ENCODE measurements at regions not wholly inside any gene's neighbourhood (a gene's known extent, or its start where the extent isn't known, plus 50 kb on each side); places are given as distances from the start of the nearest gene placed in this dataset.

DNA sequence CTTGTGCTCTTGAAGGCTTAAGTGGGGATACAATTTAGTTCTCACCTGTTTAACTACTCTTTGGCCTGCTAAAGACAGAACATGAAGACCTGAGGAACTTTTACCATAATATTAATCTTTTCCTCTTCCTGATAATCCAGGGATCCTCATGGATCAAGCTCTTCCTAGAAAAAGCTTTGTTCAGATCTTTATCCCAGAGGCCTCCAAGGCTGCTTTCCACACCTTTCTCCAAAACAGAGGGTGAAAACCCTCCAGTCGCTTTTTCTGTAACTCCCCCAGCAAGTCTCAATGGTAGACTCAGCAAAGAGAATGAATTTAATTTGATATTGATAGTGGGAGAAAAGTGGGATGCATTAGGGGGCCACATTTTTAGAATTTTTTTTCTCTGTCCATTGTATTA, 203.6 kb downstream of the CGGBP1 start:
- no peak for TF ChIP-seq CTCF (IDR thresholded peaks at IDR 0.05; ENCODE audit: low read depth, low read length)
- in situ Hi-C loops (cut with HindIII; ENCODE audit: low sequenced_read_pairs): no loop called here
- H3K4me3 ChIP-seq (ENCODE audit: low read depth, low read length): no peak overlapping the region
- DNase-seq (ENCODE audit: low read depth, low spot score): no peak

- no peak overlapping the region for H3K4me3 ChIP-seq (ENCODE audit: low read depth, low read length)
- DNase-seq (ENCODE audit: low read depth, low spot score): no peak
- in situ Hi-C loops (cut with HindIII; ENCODE audit: low sequenced_read_pairs): no loop called here
- TF ChIP-seq CTCF (IDR thresholded peaks at IDR 0.05; ENCODE audit: low read depth, low read length): no peak
These were observed 210.8 kb downstream of the CGGBP1 start for GRCh38 chr3:87848003-87848402.

GRCh38 chr3:87837076-87837475, 221.7 kb downstream of the CGGBP1 start:
- no peak for TF ChIP-seq CTCF (IDR thresholded peaks at IDR 0.05; ENCODE audit: low read depth, low read length)
- in situ Hi-C loops (cut with HindIII; ENCODE audit: low sequenced_read_pairs): no loop called here
- no peak for DNase-seq (ENCODE audit: low read depth, low spot score)
- no peak overlapping the region for H3K4me3 ChIP-seq (ENCODE audit: low read depth, low read length)

GRCh38 chr3:87836026-87836425, 222.8 kb downstream of the CGGBP1 start:
- in situ Hi-C loops (cut with HindIII; ENCODE audit: low sequenced_read_pairs): no loop called here
- no peak overlapping the region for H3K4me3 ChIP-seq (ENCODE audit: low read depth, low read length)
- DNase-seq (ENCODE audit: low read depth, low spot score): no peak
- TF ChIP-seq CTCF (IDR thresholded peaks at IDR 0.05; ENCODE audit: low read depth, low read length): no peak

DNA sequence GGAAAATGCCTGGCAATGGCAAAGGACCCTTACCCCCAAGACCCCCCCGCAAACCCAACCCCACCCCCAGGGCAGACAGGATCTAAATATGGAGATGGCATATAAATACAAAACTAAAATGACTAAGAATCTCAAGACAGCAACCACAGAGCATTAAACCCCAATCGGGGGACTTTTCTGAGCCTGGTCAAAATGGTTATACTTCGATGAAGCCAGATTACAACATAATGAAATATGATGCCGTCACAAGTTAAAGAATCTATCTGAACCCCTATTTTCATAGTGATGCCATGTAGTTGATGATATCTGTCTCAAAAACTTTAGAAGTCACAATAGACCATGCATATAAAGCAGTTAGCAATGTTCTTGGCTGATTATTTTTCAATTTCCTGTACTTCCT, 223.6 kb downstream of the CGGBP1 start:
- no peak for DNase-seq (ENCODE audit: low read depth, low spot score)
- in situ Hi-C loops (cut with HindIII; ENCODE audit: low sequenced_read_pairs): no loop called here
- H3K4me3 ChIP-seq (ENCODE audit: low read depth, low read length): no peak overlapping the region
- no peak for TF ChIP-seq CTCF (IDR thresholded peaks at IDR 0.05; ENCODE audit: low read depth, low read length)

- in situ Hi-C loops (cut with HindIII; ENCODE audit: low sequenced_read_pairs): no loop called here
- DNase-seq (ENCODE audit: low read depth, low spot score): no peak
- no peak overlapping the region for H3K4me3 ChIP-seq (ENCODE audit: low read depth, low read length)
- TF ChIP-seq CTCF (IDR thresholded peaks at IDR 0.05; ENCODE audit: low read depth, low read length): no peak
These were observed 224.5 kb downstream of the CGGBP1 start for GRCh38 chr3:87834327-87834726.

DNA sequence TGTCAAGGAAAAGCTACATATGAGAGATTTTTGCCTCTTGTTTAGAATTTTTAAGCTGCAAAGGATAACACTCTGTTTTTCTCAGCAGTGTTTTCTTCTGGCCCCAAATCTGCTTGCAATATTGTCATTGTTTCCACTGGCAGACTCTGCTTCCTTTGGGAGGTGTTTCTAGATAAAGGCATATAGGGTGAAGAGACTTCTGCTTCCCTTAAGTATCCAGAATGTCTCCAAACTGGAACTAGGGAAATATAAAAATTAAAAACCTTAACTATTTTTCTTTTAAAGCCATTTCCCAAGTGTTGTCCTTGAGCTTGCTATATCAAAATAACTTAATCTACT, 225.8 kb downstream of the CGGBP1 start:
- H3K4me3 ChIP-seq (ENCODE audit: low read depth, low read length): no peak overlapping the region
- TF ChIP-seq CTCF (IDR thresholded peaks at IDR 0.05; ENCODE audit: low read depth, low read length): no peak
- in situ Hi-C loops (cut with HindIII; ENCODE audit: low sequenced_read_pairs): no loop called here
- DNase-seq (ENCODE audit: low read depth, low spot score): no peak

Data from astrocyte of the spinal cord (primary cell).